Activated CD8-positive, alpha-beta memory T cell treated with anti-CD3 and anti-CD28 coated beads for 36 hours (primary cell): ENCODE measurements at regions not wholly inside any gene's neighbourhood (a gene's known extent, or its start where the extent isn't known, plus 50 kb on each side); places are given as distances from the start of the nearest gene placed in this dataset.
"Not testable (repeated sequence)": the region's sequence is repeated elsewhere in the genome, so short reads cannot be mapped to it uniquely, and the experiment has no call there.

Experiments used
- CTCF ChIA-PET: fragments of 350-600 bp; sonication (Branson Sonifier 250); formaldehyde crosslinking; loops from one replicate; lab custom pipeline; 2021; ENCODE audit warnings: antibody characterized with exemption; lab: Charles Lee
- POLR2A ChIA-PET: fragments of 350-600 bp; sonication (Branson Sonifier 250); formaldehyde crosslinking; loops from one replicate; lab custom pipeline; 2021; ENCODE audit warnings: antibody characterized with exemption; lab: Charles Lee

GRCh38 chr5:13252699-13253098 lies 691.8 kb downstream of the DNAH5 start:
- POLR2A ChIA-PET = no interaction called here
- CTCF ChIA-PET = no interaction called here

GRCh38 chr5:13251623-13252376 lies 692.7 kb downstream of the DNAH5 start:
- ChIA-PET CTCF (no interaction called here), POLR2A (no interaction called here)

- ChIA-PET POLR2A (no interaction called here), CTCF (no interaction called here)
These were observed 693.8 kb downstream of the DNAH5 start for GRCh38 chr5:13250464-13251291.

GRCh38 chr5:13249854-13250253 lies 694.6 kb downstream of the DNAH5 start:
- CTCF ChIA-PET = no interaction called here
- POLR2A ChIA-PET = no interaction called here

- ChIA-PET POLR2A (no interaction called here), CTCF (no interaction called here)
These were observed 696.2 kb downstream of the DNAH5 start for GRCh38 chr5:13248253-13248652.

- ChIA-PET CTCF (no interaction called here), POLR2A (no interaction called here)
These were observed 698.4 kb downstream of the DNAH5 start for GRCh38 chr5:13246053-13246452.

- POLR2A ChIA-PET = no interaction called here
- CTCF ChIA-PET = no interaction called here
These were observed 700.3 kb downstream of the DNAH5 start for GRCh38 chr5:13244151-13244550.

GRCh38 chr5:13227513-13227912 lies 717.0 kb downstream of the DNAH5 start:
- CTCF ChIA-PET = interaction anchor here (0.6 kb wide), 1 partner anchor 450 kb away, joined by 3 read pairs; no protein-coding TSS in a partner anchor
- POLR2A ChIA-PET = no interaction called here

GRCh38 chr5:13218518-13218917 lies 726.0 kb downstream of the DNAH5 start:
- ChIA-PET CTCF (no interaction called here), POLR2A (no interaction called here)

- CTCF ChIA-PET = no interaction called here
- POLR2A ChIA-PET = no interaction called here
These were observed 726.9 kb downstream of the DNAH5 start for GRCh38 chr5:13217636-13218035.

GRCh38 chr5:13215806-13216205 lies 728.7 kb downstream of the DNAH5 start:
- POLR2A ChIA-PET = no interaction called here

GRCh38 chr5:13215370-13215769 lies 729.1 kb downstream of the DNAH5 start:
- CTCF ChIA-PET = no interaction called here
- POLR2A ChIA-PET = no interaction called here

More at GRCh38 chr5:13215806-13216205, 728.7 kb downstream of the DNAH5 start:
- CTCF ChIA-PET = no interaction called here

- POLR2A ChIA-PET = no interaction called here
- CTCF ChIA-PET = no interaction called here
These were observed 730.3 kb downstream of the DNAH5 start for GRCh38 chr5:13214182-13214581.

GRCh38 chr5:13212886-13213285 lies 731.6 kb downstream of the DNAH5 start:
- ChIA-PET CTCF (no interaction called here), POLR2A (no interaction called here)

- ChIA-PET CTCF (no interaction called here), POLR2A (no interaction called here)
These were observed 733.4 kb downstream of the DNAH5 start for GRCh38 chr5:13211064-13211463.

- CTCF ChIA-PET = no interaction called here
- POLR2A ChIA-PET = no interaction called here
These were observed 737.4 kb downstream of the DNAH5 start for GRCh38 chr5:13207112-13207511.

GRCh38 chr5:13201022-13201421 lies 743.5 kb downstream of the DNAH5 start:
- POLR2A ChIA-PET = no interaction called here
- CTCF ChIA-PET = no interaction called here

- CTCF ChIA-PET, POLR2A ChIA-PET: not testable (repeated sequence)
These were observed 746.3 kb downstream of the DNAH5 start for GRCh38 chr5:13198226-13198625.

- POLR2A ChIA-PET = no interaction called here
- CTCF ChIA-PET = no interaction called here
These were observed 755.0 kb downstream of the DNAH5 start for GRCh38 chr5:13189532-13189931.

- CTCF ChIA-PET = no interaction called here
- POLR2A ChIA-PET = no interaction called here
These were observed 756.1 kb downstream of the DNAH5 start for GRCh38 chr5:13188371-13188770.

GRCh38 chr5:13187186-13187585 lies 757.3 kb downstream of the DNAH5 start:
- POLR2A ChIA-PET = no interaction called here
- CTCF ChIA-PET = no interaction called here
